Coronary artery (tissue), 2 donors: ENCODE measurements at regions not wholly inside any gene's neighbourhood (a gene's known extent, or its start where the extent isn't known, plus 50 kb on each side); places are given as distances from the start of the nearest gene placed in this dataset.

Experiments
- DNase-seq: peaks from one replicate; pipeline ENCODE4 v3.0.0-alpha.2; 2017; ENCODE audit warnings: low spot score
- H3K27ac ChIP-seq, 2 donors: fragments of 200-600 bp; sonication (generic); one replicate each; pipeline ENCODE4 v1.5.1; 2016 to 2019
- H3K4me3 ChIP-seq: fragments of 200-600 bp; sonication (generic); 2 replicates; pipeline ENCODE4 v1.5.1; 2016; ENCODE audit warnings: mild to moderate bottlenecking, moderate library complexity
- CTCF ChIP-seq: fragments of 200-600 bp; sonication (generic); IDR thresholded peaks from one replicate; pipeline ENCODE4 v1.5.1; 2019; ENCODE audit warnings: antibody characterized with exemption

GRCh38 chr1:98051065-98051675 is 130.3 kb upstream of the DPYD start:
- Histone ChIP-seq H3K27ac (no peak overlapping the region), H3K4me3 (no peak overlapping the region)
- peak; percentile 53 for TF ChIP-seq CTCF
- no peak for DNase-seq

GRCh38 chr1:98049370-98050135 is 128.7 kb upstream of the DPYD start:
- no peak overlapping the region for H3K4me3 ChIP-seq
- no peak overlapping the region for H3K27ac ChIP-seq
- no peak for DNase-seq
- no peak for TF ChIP-seq CTCF

GRCh38 chr1:98048751-98049325 is 128.0 kb upstream of the DPYD start:
- no peak for DNase-seq
- H3K4me3 ChIP-seq = peak overlapping the region; percentile 49
- H3K27ac ChIP-seq = no peak overlapping the region
- no peak for TF ChIP-seq CTCF

- Histone ChIP-seq H3K27ac (no peak overlapping the region), H3K4me3 (peak overlapping the region; percentile 49)
- DNase-seq = peak; percentile 76
- TF ChIP-seq CTCF = no peak
These were observed 127.4 kb upstream of the DPYD start for GRCh38 chr1:98048244-98048643.

- H3K27ac ChIP-seq = no peak overlapping the region
- DNase-seq = no peak
- no peak overlapping the region for H3K4me3 ChIP-seq
These were observed 126.3 kb upstream of the DPYD start for GRCh38 chr1:98047171-98047570.

GRCh38 chr1:98045767-98046641 is 125.2 kb upstream of the DPYD start:
- H3K27ac ChIP-seq = no peak overlapping the region
- TF ChIP-seq CTCF = no peak
- DNase-seq = no peak
- H3K4me3 ChIP-seq = peak overlapping the region; percentile 70

More at GRCh38 chr1:98047171-98047570, 126.3 kb upstream of the DPYD start:
- TF ChIP-seq CTCF = no peak
